ENCODE measurements at regions not wholly inside any gene's neighbourhood (a gene's known extent, or its start where the extent isn't known, plus 50 kb on each side); places are given as distances from the start of the nearest gene placed in this dataset.
"Not testable (repeated sequence)": the region's sequence is repeated elsewhere in the genome, so short reads cannot be mapped to it uniquely, and the experiment has no call there.

DNA sequence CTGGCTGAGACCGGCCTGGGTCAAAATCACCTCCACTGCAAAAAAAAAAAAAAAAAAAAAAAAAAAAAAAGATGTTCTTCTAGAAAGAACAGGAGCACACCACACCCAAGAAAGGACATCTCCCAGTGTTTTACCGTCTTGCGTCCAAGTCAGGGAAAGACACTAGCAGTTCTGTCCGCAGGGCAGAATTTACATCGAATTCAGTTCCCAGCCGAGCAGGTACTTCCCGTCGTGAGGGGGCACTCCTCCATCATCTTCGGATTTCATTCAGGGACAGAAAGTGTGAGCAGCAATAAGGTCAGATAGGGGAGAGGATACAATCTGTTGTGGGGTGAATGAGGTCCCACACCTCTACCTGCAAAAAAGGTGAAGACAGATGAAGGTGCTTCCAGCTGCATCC is 574.7 kb downstream of the KCNJ18 start:
- Histone ChIP-seq H3K4me3 (ENCODE audit: low read depth, low read length) (no peak overlapping the region), H3K9me3 (ENCODE audit: control insufficient read depth, insufficient read depth, low read length) (peaks cover 37% of the 10 kb centered on the region), H3K36me3 (ENCODE audit: control insufficient read depth, insufficient read depth, low read length) (no peaks in the 10 kb centered on the region), H3K4me1 (ENCODE audit: control insufficient read depth, insufficient read depth, low read length) (no peaks in the 10 kb centered on the region), H3K27me3 (ENCODE audit: control insufficient read depth, insufficient read depth, low read length) (no peaks in the 10 kb centered on the region), H3K9ac (ENCODE audit: low read depth, low read length) (no peak overlapping the region)

DNA sequence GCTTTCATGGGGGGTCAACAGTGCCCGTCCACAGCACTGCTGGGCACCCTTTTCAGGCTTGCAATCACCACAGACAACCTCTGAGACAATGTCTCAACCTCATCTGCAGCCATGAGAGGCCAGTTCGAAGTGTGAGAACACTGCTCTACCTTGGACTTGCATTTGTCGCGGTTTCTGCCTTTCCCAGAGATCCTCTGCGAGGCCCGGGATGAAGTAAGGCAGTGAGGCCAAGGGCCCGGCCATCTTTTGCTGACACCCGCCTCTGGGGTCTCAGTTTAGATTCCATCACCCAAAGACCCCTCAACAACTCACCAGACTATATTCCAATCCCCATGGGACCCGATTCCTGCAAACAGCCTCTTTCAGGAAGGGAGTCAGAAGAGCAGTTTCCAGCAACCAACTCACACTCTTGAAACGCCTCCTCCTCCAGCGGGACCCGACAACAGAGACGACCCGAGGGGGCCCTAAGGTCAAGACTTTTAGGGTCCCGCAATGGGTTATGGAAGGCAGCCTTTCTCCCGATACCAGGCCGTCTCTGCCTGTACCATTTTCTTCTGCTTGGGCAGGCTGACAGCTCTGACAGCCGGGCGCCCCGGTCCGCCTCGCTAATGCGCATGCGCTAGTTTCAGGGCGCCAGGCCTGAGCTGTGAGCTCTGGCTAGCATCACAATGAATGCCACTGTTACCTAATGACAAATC is 576.0 kb downstream of the KCNJ18 start:
- no peaks in the 10 kb centered on the region for H3K36me3 ChIP-seq (ENCODE audit: control insufficient read depth, insufficient read depth, low read length)
- peaks cover 44% of the 10 kb centered on the region for H3K9me3 ChIP-seq (ENCODE audit: control insufficient read depth, insufficient read depth, low read length)
- no peaks in the 10 kb centered on the region for H3K4me1 ChIP-seq (ENCODE audit: control insufficient read depth, insufficient read depth, low read length)
- no peaks in the 10 kb centered on the region for H3K27me3 ChIP-seq (ENCODE audit: control insufficient read depth, insufficient read depth, low read length)
- H3K9ac ChIP-seq (ENCODE audit: low read depth, low read length): no peak overlapping the region
- no peak overlapping the region for H3K4me3 ChIP-seq (ENCODE audit: low read depth, low read length)

DNA sequence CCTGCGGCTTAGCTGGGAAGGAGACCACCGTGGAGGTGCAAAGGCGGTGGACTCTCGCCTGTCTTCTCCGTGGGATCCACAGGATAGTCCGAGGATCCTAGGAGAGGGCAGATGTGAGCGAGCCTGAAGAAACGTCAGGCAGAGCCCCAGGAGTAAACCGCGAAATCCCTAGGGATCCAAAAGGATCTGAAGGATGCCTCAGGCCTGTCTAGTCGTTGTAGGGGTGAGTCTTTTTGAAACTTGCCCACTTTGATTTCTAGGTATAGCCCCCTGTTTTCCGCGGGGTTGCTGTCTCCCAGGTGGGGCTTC is 576.5 kb downstream of the KCNJ18 start:
- Histone ChIP-seq H3K4me1 (ENCODE audit: control insufficient read depth, insufficient read depth, low read length) (no peaks in the 10 kb centered on the region), H3K4me3 (ENCODE audit: low read depth, low read length) (no peak overlapping the region), H3K27me3 (ENCODE audit: control insufficient read depth, insufficient read depth, low read length) (no peaks in the 10 kb centered on the region), H3K9me3 (ENCODE audit: control insufficient read depth, insufficient read depth, low read length) (peaks cover 47% of the 10 kb centered on the region), H3K36me3 (ENCODE audit: control insufficient read depth, insufficient read depth, low read length) (no peaks in the 10 kb centered on the region), H3K9ac (ENCODE audit: low read depth, low read length) (no peak overlapping the region)

DNA sequence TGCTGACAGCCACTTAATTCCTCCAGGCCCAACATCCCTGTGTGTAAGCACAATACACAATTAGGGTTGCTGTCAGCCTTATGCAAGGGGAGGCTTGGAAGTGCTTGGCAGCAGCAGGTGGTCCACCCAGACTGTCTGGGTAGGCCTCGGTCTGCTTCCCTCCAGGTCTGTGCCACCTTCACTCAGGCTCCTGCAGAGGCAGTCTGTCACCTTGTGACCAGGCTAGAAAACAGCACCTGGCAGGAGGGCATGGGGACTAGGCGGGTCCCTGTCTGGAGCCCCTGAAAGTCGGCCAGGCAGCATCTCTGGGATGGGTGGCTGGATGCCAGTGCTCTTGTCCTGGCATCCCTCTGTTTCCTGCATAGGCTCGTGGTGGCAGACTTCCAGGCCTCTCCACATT is 578.1 kb downstream of the KCNJ18 start:
- H3K36me3 ChIP-seq (ENCODE audit: control insufficient read depth, insufficient read depth, low read length): no peaks in the 10 kb centered on the region
- no peaks in the 10 kb centered on the region for H3K27me3 ChIP-seq (ENCODE audit: control insufficient read depth, insufficient read depth, low read length)
- H3K9me3 ChIP-seq (ENCODE audit: control insufficient read depth, insufficient read depth, low read length): peaks cover 44% of the 10 kb centered on the region
- no peak overlapping the region for H3K9ac ChIP-seq (ENCODE audit: low read depth, low read length)
- H3K4me1 ChIP-seq (ENCODE audit: control insufficient read depth, insufficient read depth, low read length): no peaks in the 10 kb centered on the region
- H3K4me3 ChIP-seq (ENCODE audit: low read depth, low read length): no peak overlapping the region

DNA sequence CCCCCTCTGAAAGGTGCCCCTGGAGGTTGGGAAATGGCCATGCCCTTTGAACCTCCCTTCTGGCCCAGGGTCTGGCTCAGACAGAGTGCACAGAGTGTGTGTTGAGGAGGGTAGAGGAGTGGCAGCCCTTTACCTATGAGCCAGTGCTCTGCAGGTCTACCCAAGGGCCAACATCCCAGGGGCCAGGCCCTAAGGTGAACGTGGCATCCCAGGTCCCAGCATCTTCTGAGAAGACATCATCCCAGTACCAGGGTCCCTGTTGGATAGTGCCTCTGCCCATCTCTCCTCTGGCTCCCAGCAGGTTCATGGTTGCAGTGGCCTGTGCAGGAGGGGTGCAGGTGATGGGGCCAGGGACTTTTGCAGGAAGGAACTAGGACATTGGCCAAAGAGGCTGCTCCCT is 578.5 kb downstream of the KCNJ18 start:
- H3K9me3 ChIP-seq (ENCODE audit: control insufficient read depth, insufficient read depth, low read length): peaks cover 40% of the 10 kb centered on the region
- not testable (repeated sequence) for H3K36me3 ChIP-seq (ENCODE audit: control insufficient read depth, insufficient read depth, low read length); H3K4me1 ChIP-seq (ENCODE audit: control insufficient read depth, insufficient read depth, low read length); H3K4me3 ChIP-seq (ENCODE audit: low read depth, low read length); H3K9ac ChIP-seq (ENCODE audit: low read depth, low read length); H3K27me3 ChIP-seq (ENCODE audit: control insufficient read depth, insufficient read depth, low read length)

DNA sequence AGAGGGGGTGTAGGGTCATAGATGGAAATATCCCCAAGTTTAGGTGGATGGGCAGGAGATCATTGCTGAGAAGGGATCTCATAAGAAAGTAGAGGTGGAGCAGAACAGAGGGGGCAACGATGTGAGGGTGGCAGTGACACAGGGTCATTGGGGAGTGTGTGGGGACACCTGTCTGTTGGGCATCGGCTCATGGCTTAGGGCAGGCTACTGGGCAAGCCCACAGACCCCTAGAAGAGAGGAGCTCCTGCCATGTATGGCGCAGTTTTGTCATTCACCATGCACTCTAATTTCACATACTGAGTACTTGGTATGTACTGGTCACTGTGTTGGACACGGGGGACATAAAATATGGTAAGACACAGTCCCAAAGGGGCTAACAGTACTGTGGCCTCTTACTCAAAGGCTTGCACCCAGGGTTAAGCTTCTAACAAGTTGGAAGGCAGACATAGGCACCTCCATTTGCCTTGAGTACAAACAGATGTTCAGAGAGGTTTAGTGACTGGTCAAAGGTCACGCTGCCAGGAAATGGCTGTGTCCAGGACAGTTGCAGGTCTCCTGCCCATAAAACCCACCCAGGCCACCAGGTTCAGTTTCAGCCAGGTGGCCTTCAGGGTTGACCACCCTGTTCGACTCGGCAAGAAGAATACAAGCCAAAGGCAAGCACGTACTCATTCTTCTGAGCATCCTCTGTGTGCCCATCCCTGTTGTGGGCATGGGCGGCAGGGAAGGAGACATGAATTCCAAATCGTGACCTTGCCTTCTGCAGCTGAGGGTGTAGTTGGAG is 580.2 kb downstream of the KCNJ18 start:
- no peaks in the 10 kb centered on the region for H3K27me3 ChIP-seq (ENCODE audit: control insufficient read depth, insufficient read depth, low read length)
- H3K36me3 ChIP-seq (ENCODE audit: control insufficient read depth, insufficient read depth, low read length): no peaks in the 10 kb centered on the region
- H3K4me1 ChIP-seq (ENCODE audit: control insufficient read depth, insufficient read depth, low read length): no peaks in the 10 kb centered on the region
- no peak overlapping the region for H3K9ac ChIP-seq (ENCODE audit: low read depth, low read length)
- H3K9me3 ChIP-seq (ENCODE audit: control insufficient read depth, insufficient read depth, low read length): peaks cover 35% of the 10 kb centered on the region
- no peak overlapping the region for H3K4me3 ChIP-seq (ENCODE audit: low read depth, low read length)

DNA sequence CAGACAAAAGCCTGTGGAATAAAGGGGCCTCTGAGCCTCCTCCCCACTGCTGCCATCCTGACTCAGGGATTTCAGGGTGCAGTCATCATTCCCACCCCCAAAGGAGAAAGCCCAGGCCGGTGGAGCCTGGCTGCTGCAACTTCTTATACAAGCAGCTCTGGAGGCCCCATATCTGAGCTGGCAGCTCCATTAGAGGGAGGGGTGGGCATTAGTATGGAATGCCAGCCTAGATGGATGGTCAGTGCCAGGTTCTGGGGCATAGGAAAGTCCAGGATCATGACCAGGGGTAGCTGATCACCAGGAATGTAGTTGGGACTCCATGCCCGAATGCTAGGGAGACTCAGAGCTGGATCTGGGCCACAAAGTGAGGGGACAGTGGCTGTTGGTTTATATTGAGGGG is 581.0 kb downstream of the KCNJ18 start:
- peaks cover 37% of the 10 kb centered on the region for H3K9me3 ChIP-seq (ENCODE audit: control insufficient read depth, insufficient read depth, low read length)
- no peak overlapping the region for H3K9ac ChIP-seq (ENCODE audit: low read depth, low read length)
- no peaks in the 10 kb centered on the region for H3K27me3 ChIP-seq (ENCODE audit: control insufficient read depth, insufficient read depth, low read length)
- H3K36me3 ChIP-seq (ENCODE audit: control insufficient read depth, insufficient read depth, low read length): no peaks in the 10 kb centered on the region
- no peaks in the 10 kb centered on the region for H3K4me1 ChIP-seq (ENCODE audit: control insufficient read depth, insufficient read depth, low read length)
- H3K4me3 ChIP-seq (ENCODE audit: low read depth, low read length): no peak overlapping the region

DNA sequence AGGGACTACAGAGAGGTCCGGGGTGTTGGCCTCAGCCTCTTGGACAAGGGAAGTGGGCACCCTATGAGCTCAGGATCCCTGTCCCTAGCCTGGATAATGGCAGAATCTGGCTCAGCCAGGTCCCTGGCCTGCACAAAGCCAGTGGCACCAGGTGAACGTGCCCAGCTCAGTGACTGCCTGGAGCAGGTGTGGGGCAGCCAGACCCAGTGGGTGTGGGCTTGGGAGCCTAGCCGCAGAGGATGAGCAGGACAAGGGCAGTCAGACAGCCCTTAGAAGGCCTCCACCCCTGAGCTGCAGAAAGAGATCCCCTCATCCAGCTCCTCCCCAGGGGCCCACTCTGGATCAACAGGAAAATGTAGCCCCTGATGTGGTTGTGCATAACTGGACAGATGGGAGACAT is 585.3 kb downstream of the KCNJ18 start:
- Histone ChIP-seq H3K27me3 (ENCODE audit: control insufficient read depth, insufficient read depth, low read length) (no peaks in the 10 kb centered on the region), H3K9me3 (ENCODE audit: control insufficient read depth, insufficient read depth, low read length) (peaks cover 20% of the 10 kb centered on the region), H3K9ac (ENCODE audit: low read depth, low read length) (no peak overlapping the region), H3K36me3 (ENCODE audit: control insufficient read depth, insufficient read depth, low read length) (no peaks in the 10 kb centered on the region), H3K4me3 (ENCODE audit: low read depth, low read length) (no peak overlapping the region), H3K4me1 (ENCODE audit: control insufficient read depth, insufficient read depth, low read length) (no peaks in the 10 kb centered on the region)

DNA sequence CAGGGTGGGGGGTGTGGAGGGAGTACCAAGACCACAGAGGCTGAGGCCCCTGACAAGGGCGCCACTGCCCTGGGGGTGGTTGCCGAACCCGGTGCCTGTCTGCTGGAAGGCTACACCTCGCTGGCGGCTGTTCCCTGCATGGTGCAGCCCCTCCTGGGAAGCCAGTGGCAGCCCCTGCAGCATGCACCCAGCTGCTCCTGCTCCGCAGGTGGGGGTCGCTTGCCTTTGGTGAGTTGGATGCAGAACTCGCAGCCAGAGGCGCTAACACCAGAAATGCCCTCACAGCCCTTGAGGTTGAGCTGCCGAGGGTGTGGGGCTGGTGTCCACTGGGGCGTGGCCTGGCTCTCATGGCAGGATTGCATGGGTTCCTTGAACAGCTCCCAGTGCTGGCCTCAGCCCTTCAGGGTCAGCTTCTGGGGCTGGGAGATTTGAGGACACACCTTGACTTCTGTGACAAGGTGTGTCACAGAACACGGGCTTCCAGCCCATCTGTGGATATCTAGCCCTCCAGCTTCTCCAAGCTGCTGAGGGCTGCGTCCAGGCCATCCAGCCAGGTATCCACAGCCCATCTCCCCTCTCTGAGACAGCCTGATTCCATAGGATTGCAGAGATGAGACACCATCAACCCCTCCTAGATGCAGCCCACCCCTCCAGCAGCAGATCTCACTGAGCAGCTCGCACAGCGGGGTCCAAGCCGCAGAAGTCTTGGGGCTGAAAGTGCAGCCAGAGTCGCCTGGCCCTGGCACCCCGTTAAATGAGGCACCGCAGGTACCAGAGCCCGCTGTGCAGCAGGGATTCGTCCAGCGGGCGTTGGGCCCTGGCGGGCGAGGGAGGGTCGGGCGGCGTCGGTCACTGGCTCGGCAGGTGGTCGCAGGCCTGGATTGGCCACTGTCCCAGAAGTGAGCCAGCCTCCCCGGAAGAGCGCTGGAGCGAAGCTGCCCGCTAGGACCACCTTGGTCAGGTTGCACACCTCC is 586.3 kb downstream of the KCNJ18 start:
- no peak overlapping the region for H3K4me3 ChIP-seq (ENCODE audit: low read depth, low read length)
- peaks cover 12% of the 10 kb centered on the region for H3K9me3 ChIP-seq (ENCODE audit: control insufficient read depth, insufficient read depth, low read length)
- H3K4me1 ChIP-seq (ENCODE audit: control insufficient read depth, insufficient read depth, low read length): no peaks in the 10 kb centered on the region
- no peak overlapping the region for H3K9ac ChIP-seq (ENCODE audit: low read depth, low read length)
- no peaks in the 10 kb centered on the region for H3K36me3 ChIP-seq (ENCODE audit: control insufficient read depth, insufficient read depth, low read length)
- H3K27me3 ChIP-seq (ENCODE audit: control insufficient read depth, insufficient read depth, low read length): no peaks in the 10 kb centered on the region

DNA sequence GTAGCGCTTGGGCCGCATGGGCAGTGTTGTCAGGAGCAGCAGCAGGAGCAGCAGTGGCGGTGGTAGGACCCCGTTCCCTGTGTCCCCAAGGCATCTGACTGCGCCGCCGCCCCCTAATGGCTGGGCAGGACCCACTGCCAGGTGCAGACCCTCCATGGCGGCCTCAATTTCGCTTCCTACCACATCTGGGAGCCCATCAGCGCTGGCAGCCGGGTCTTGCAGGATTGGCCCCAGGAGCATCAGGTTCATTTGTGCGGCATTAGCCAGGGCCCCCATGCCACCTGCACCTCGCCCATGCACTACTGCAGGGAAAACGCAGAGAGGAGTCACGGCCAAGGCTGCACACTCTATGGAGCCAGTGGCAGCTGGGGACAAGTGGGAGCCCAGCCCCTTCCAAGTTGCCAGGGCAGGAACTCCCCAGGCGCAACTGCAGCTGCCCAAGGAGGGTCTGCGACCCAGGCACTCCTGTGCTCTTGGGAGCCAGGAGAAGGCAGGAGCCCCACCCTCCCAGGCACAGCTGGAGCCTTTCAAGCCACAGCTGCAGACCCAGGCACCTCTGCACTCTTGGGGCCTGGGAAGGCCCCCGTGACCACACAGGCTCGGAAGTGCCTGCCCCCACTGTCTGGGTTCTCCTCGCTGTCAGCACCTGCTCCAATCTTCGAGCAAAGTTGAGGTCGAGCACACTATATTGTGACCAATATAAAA is 594.2 kb downstream of the KCNJ18 start:
- H3K9ac ChIP-seq (ENCODE audit: low read depth, low read length): no peak overlapping the region
- H3K9me3 ChIP-seq (ENCODE audit: control insufficient read depth, insufficient read depth, low read length): peaks cover 7% of the 10 kb centered on the region
- no peaks in the 10 kb centered on the region for H3K27me3 ChIP-seq (ENCODE audit: control insufficient read depth, insufficient read depth, low read length)
- no peak overlapping the region for H3K4me3 ChIP-seq (ENCODE audit: low read depth, low read length)
- H3K36me3 ChIP-seq (ENCODE audit: control insufficient read depth, insufficient read depth, low read length): no peaks in the 10 kb centered on the region
- H3K4me1 ChIP-seq (ENCODE audit: control insufficient read depth, insufficient read depth, low read length): no peaks in the 10 kb centered on the region

DNA sequence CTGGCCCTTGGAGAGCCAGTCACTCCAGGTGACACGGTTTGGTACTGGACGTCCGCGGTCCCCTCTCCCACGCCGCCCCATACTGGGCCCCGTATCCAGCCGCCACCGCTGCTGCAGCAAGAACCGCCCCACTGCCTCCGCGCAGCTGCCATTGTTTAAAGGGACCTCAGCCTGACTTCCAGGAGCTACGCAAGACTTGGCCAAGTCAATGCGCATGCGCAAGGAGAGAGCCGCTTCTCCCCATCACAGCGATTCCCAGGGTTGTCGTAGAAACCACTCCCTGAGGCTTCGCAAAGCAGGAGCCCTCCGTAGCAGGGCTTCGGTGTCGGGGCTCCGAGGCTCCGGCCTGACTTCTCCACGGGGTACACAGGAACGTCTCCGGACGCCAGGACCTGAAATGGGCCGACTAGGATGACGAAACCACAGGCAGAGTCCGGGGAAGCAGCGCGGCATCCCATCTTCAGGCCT is 606.2 kb downstream of the KCNJ18 start:
- not testable (repeated sequence) for H3K36me3 ChIP-seq (ENCODE audit: control insufficient read depth, insufficient read depth, low read length); H3K9ac ChIP-seq (ENCODE audit: low read depth, low read length); H3K4me1 ChIP-seq (ENCODE audit: control insufficient read depth, insufficient read depth, low read length); H3K27me3 ChIP-seq (ENCODE audit: control insufficient read depth, insufficient read depth, low read length); H3K4me3 ChIP-seq (ENCODE audit: low read depth, low read length)
- peaks cover 12% of the 10 kb centered on the region for H3K9me3 ChIP-seq (ENCODE audit: control insufficient read depth, insufficient read depth, low read length)

All from iPS-15b (cell line).